Left ventricle myocardium inferior (tissue), 1 donor: ENCODE measurements at regions not wholly inside any gene's neighbourhood (a gene's known extent, or its start where the extent isn't known, plus 50 kb on each side); places are given as distances from the start of the nearest gene placed in this dataset.

ENCODE experiments used
- DNase-seq: peaks from one replicate; pipeline ENCODE4 v3.0.0-alpha.2; 2020
- H3K27ac ChIP-seq: fragments of 200-600 bp; replicated peaks from 2 replicates; pipeline ENCODE4 v1.8.0; 2021
- H3K27me3 ChIP-seq: fragments of 200-600 bp; 2 replicates; pipeline ENCODE4 v1.8.0; 2021; ENCODE audit warnings: low read depth
- H3K36me3 ChIP-seq: fragments of 200-600 bp; 2 replicates; pipeline ENCODE4 v1.8.0; 2021
- H3K4me1 ChIP-seq: fragments of 200-600 bp; 2 replicates; pipeline ENCODE4 v1.8.0; 2021
- H3K4me3 ChIP-seq: fragments of 200-600 bp; 2 replicates; pipeline ENCODE4 v1.8.0; 2021; ENCODE audit warnings: mild to moderate bottlenecking, moderate library complexity
- H3K9me3 ChIP-seq: fragments of 200-600 bp; replicated peaks from 2 replicates; pipeline ENCODE4 v1.8.0; 2021
- CTCF ChIP-seq: fragments of 200-600 bp; IDR thresholded peaks from 2 replicates; pipeline ENCODE4 v1.8.0; 2021; ENCODE audit warnings: antibody characterized with exemption, mild to moderate bottlenecking, borderline replicate concordance
- intact Hi-C: fragments of 100-400 bp; cut with micrococcal nuclease; formaldehyde crosslinking; loops from one replicate; pipeline ENCODE4 v1.11.0; 2022
- donor health status: DM: no; HTN: yes; CAD: no; lungs with severe emphysema.

GRCh38 chr4:112968451-112969159 lies 80.8 kb upstream of the ANK2 start:
- Histone ChIP-seq H3K27me3 (no peaks in the 10 kb centered on the region), H3K27ac (no peak overlapping the region), H3K36me3 (no peaks in the 10 kb centered on the region), H3K4me3 (no peak overlapping the region), H3K9me3 (peaks cover 3% of the 10 kb centered on the region), H3K4me1 (no peaks in the 10 kb centered on the region)
- intact Hi-C loops: no loop called here
- no peak for TF ChIP-seq CTCF
- no peak for DNase-seq

- DNase-seq: no peak
- Histone ChIP-seq H3K27me3 (no peaks in the 10 kb centered on the region), H3K4me1 (no peaks in the 10 kb centered on the region), H3K27ac (no peak overlapping the region), H3K4me3 (no peak overlapping the region), H3K36me3 (no peaks in the 10 kb centered on the region), H3K9me3 (no peaks in the 10 kb centered on the region)
- no peak for TF ChIP-seq CTCF
- intact Hi-C loops: no loop called here
These were observed 78.5 kb upstream of the ANK2 start for GRCh38 chr4:112970903-112971302.

GRCh38 chr4:112973750-112974251 lies 75.7 kb upstream of the ANK2 start:
- Histone ChIP-seq H3K27me3 (no peaks in the 10 kb centered on the region), H3K36me3 (no peaks in the 10 kb centered on the region), H3K9me3 (no peaks in the 10 kb centered on the region), H3K4me1 (no peaks in the 10 kb centered on the region), H3K4me3 (no peak overlapping the region), H3K27ac (no peak overlapping the region)
- no peak for TF ChIP-seq CTCF
- intact Hi-C loops: no loop called here
- no peak for DNase-seq

- Histone ChIP-seq H3K4me1 (no peaks in the 10 kb centered on the region), H3K9me3 (peaks cover 5% of the 10 kb centered on the region), H3K27me3 (no peaks in the 10 kb centered on the region), H3K36me3 (peaks cover 5% of the 10 kb centered on the region), H3K27ac (no peak overlapping the region), H3K4me3 (no peak overlapping the region)
- intact Hi-C loops: no loop called here
- TF ChIP-seq CTCF: no peak
- no peak for DNase-seq
These were observed 73.7 kb upstream of the ANK2 start for GRCh38 chr4:112975567-112976355.

GRCh38 chr4:112978691-112979472 lies 70.6 kb upstream of the ANK2 start:
- H3K4me3 ChIP-seq: no peak overlapping the region
- no peaks in the 10 kb centered on the region for H3K27me3 ChIP-seq
- intact Hi-C loops: no loop called here
- peaks cover 8% of the 10 kb centered on the region for H3K4me1 ChIP-seq
- no peak overlapping the region for H3K27ac ChIP-seq
- peaks cover 5% of the 10 kb centered on the region for H3K36me3 ChIP-seq
- no peak for DNase-seq
- no peak for TF ChIP-seq CTCF
- H3K9me3 ChIP-seq: peaks cover 5% of the 10 kb centered on the region
